ENCODE measurements at regions not wholly inside any gene's neighbourhood (a gene's known extent, or its start where the extent isn't known, plus 50 kb on each side); places are given as distances from the start of the nearest gene placed in this dataset.

- H3K36me3 Mint-ChIP-seq (ENCODE audit: insufficient read depth, unreplicated experiment): peaks cover 5% of the 10 kb centered on the region
- BruUV-seq (replicated peaks): no TSS peak
- H3K4me3 Mint-ChIP-seq (ENCODE audit: low read depth, unreplicated experiment): no peak overlapping the region
- H3K27me3 Mint-ChIP-seq (ENCODE audit: unreplicated experiment): no peaks in the 10 kb centered on the region
- intact Hi-C loops (cut with micrococcal nuclease; ENCODE audit: unreplicated experiment): no loop called here
- no peak overlapping the region for H3K27ac Mint-ChIP-seq (ENCODE audit: unreplicated experiment)
- H3K9me3 Mint-ChIP-seq (ENCODE audit: low read depth, unreplicated experiment): no peaks in the 10 kb centered on the region
- H3K4me1 Mint-ChIP-seq (ENCODE audit: low read depth, unreplicated experiment): peaks cover 22% of the 10 kb centered on the region
- CTCF ChIA-PET: no interaction called here
- DNase-seq: no peak
- TF ChIP-seq, protein P1, sequence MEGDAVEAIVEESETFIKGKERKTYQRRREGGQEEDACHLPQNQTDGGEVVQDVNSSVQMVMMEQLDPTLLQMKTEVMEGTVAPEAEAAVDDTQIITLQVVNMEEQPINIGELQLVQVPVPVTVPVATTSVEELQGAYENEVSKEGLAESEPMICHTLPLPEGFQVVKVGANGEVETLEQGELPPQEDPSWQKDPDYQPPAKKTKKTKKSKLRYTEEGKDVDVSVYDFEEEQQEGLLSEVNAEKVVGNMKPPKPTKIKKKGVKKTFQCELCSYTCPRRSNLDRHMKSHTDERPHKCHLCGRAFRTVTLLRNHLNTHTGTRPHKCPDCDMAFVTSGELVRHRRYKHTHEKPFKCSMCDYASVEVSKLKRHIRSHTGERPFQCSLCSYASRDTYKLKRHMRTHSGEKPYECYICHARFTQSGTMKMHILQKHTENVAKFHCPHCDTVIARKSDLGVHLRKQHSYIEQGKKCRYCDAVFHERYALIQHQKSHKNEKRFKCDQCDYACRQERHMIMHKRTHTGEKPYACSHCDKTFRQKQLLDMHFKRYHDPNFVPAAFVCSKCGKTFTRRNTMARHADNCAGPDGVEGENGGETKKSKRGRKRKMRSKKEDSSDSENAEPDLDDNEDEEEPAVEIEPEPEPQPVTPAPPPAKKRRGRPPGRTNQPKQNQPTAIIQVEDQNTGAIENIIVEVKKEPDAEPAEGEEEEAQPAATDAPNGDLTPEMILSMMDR (IDR thresholded peaks at IDR 0.05; ENCODE audit: unreplicated experiment): no peak
Observed at GRCh38 chr2:156897548-156897947, 360.0 kb upstream of the GALNT5 start.

DNA sequence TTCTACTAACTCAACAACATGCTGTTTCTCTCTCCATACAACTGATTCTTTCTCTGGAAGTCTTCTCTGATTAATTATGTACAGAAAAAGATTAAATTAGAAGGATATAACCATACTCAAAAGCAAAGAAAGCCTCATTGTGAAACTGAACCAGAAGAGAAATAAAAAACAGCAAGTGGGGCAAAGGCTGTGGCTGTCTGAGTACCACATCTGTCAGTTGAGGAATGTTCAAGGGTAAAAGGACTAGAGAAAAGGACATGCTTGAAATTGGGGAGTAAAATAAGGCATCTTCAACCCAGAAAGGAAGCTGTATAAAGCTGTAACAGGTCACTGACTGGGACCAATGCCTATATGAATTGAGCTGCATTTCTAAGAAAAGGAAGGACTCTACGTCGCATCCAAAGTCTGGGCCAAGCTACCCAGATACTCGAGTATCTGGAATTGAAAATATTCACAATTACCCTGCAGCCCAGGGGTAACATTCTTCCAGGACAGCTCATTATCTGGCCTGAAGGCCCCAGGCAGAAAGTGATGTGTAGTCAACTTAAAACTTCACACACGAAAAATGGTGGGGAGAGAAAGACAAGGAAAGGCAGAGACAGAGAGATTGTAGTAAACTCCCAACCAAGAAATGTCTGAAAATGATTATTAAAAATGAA, 356.0 kb upstream of the GALNT5 start:
- H3K4me1 Mint-ChIP-seq (ENCODE audit: low read depth, unreplicated experiment): peaks cover 21% of the 10 kb centered on the region
- no peaks in the 10 kb centered on the region for H3K36me3 Mint-ChIP-seq (ENCODE audit: insufficient read depth, unreplicated experiment)
- no peaks in the 10 kb centered on the region for H3K27me3 Mint-ChIP-seq (ENCODE audit: unreplicated experiment)
- intact Hi-C loops (cut with micrococcal nuclease; ENCODE audit: unreplicated experiment): no loop called here
- H3K4me3 Mint-ChIP-seq (ENCODE audit: low read depth, unreplicated experiment): no peak overlapping the region
- H3K9me3 Mint-ChIP-seq (ENCODE audit: low read depth, unreplicated experiment): no peaks in the 10 kb centered on the region
- H3K27ac Mint-ChIP-seq (ENCODE audit: unreplicated experiment): no peak overlapping the region
- no TSS peak for BruUV-seq (replicated peaks)
- DNase-seq: no peak
- CTCF ChIA-PET: no interaction called here
- TF ChIP-seq, protein P1 (IDR thresholded peaks at IDR 0.05; ENCODE audit: unreplicated experiment): no peak

DNA sequence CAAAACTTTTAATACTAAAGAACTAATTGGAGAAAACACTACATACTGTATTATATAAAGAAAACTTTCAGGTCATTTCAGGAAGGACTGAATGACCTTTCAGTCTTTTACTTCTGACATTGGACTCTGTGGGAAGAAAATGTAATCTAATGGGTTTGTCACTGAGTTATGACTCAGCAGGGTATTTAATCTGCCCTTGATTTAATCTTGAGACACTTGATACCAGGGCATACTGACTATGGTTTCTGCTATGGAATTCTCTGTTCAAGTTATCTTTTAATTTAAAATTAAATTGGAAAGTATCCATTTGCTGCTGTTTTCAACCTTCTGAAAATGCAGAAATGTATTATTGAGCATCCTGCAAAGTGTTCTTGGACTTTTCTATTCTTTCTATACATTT, 354.2 kb upstream of the GALNT5 start:
- no peaks in the 10 kb centered on the region for H3K9me3 Mint-ChIP-seq (ENCODE audit: low read depth, unreplicated experiment)
- CTCF ChIA-PET: no interaction called here
- H3K27ac Mint-ChIP-seq (ENCODE audit: unreplicated experiment): no peak overlapping the region
- H3K4me3 Mint-ChIP-seq (ENCODE audit: low read depth, unreplicated experiment): no peak overlapping the region
- no peak for DNase-seq
- BruUV-seq (replicated peaks): no TSS peak
- TF ChIP-seq, protein P1 (IDR thresholded peaks at IDR 0.05; ENCODE audit: unreplicated experiment): no peak
- intact Hi-C loops (cut with micrococcal nuclease; ENCODE audit: unreplicated experiment): no loop called here
- no peaks in the 10 kb centered on the region for H3K36me3 Mint-ChIP-seq (ENCODE audit: insufficient read depth, unreplicated experiment)
- H3K27me3 Mint-ChIP-seq (ENCODE audit: unreplicated experiment): no peaks in the 10 kb centered on the region
- H3K4me1 Mint-ChIP-seq (ENCODE audit: low read depth, unreplicated experiment): peaks cover 27% of the 10 kb centered on the region

GRCh38 chr2:156907806-156908205, 349.7 kb upstream of the GALNT5 start:
- no peak for DNase-seq
- CTCF ChIA-PET: no interaction called here
- Mint-ChIP-seq H3K27ac (ENCODE audit: unreplicated experiment) (no peak overlapping the region), H3K27me3 (ENCODE audit: unreplicated experiment) (no peaks in the 10 kb centered on the region), H3K4me1 (ENCODE audit: low read depth, unreplicated experiment) (peaks cover 23% of the 10 kb centered on the region), H3K4me3 (ENCODE audit: low read depth, unreplicated experiment) (no peak overlapping the region), H3K9me3 (ENCODE audit: low read depth, unreplicated experiment) (no peaks in the 10 kb centered on the region), H3K36me3 (ENCODE audit: insufficient read depth, unreplicated experiment) (no peaks in the 10 kb centered on the region)
- no TSS peak for BruUV-seq (replicated peaks)
- TF ChIP-seq, protein P1 (IDR thresholded peaks at IDR 0.05; ENCODE audit: unreplicated experiment): no peak
- intact Hi-C loops (cut with micrococcal nuclease; ENCODE audit: unreplicated experiment): loop anchor here (5.0 kb wide), 3 partner anchors 124 to 284 kb away; no protein-coding TSS in a partner anchor
